SK-N-SH (cell line): ENCODE measurements at regions not wholly inside any gene's neighbourhood (a gene's known extent, or its start where the extent isn't known, plus 50 kb on each side); places are given as distances from the start of the nearest gene placed in this dataset.

Experiments used
- CTCF ChIA-PET: fragments of 300-600, 350-600 bp; formaldehyde crosslinking; extraction: SDS; loops from one replicate; lab custom pipeline; 2021; lab: Yijun Ruan, JAX
- POLR2A ChIA-PET: fragments of 350-600 bp; sonication (Branson Sonifier 250); formaldehyde crosslinking; extraction: SDS; loops from one replicate; lab custom pipeline; 2020; ENCODE audit warnings: antibody characterized with exemption, inconsistent platforms; lab: Yijun Ruan, JAX
- DNase-seq: peaks from one replicate; pipeline ENCODE4 v3.0.0; 2012
- H2AFZ ChIP-seq: fragments of 200-600 bp; sonication (generic); 2 replicates; pipeline ENCODE4 v1.8.1; 2016; ENCODE audit warnings: antibody characterized with exemption, mild to moderate bottlenecking, low read depth
- H3F3A ChIP-seq: fragments of 200-600 bp; sonication (generic); replicated peaks from 2 replicates; pipeline ENCODE3; 2016; ENCODE audit warnings: antibody characterized with exemption, mild to moderate bottlenecking; ENCODE audit not compliant: insufficient read depth
- H3K27ac ChIP-seq, 2 experiments: fragments of 200-500 bp in 1 of 2; fragments of 200-600 bp in 1 of 2; sonication (Bioruptor generic) in 1 of 2; sonication (generic), shearing (Covaris generic) in 1 of 2; 2 replicates each; pipeline versions ENCODE4 v1.5.1 to v1.6.1; 2014 to 2016; ENCODE audit warnings: low read depth in 2 of 2, inconsistent platforms in 1 of 2, low read length in 1 of 2, mild to moderate bottlenecking in 1 of 2, mixed read lengths in 1 of 2
- H3K27me3 ChIP-seq: fragments of 200-600 bp; sonication (generic), shearing (Covaris generic); 2 replicates; pipeline ENCODE4 v1.6.1; 2016; ENCODE audit warnings: mixed run types; ENCODE audit not compliant: insufficient read depth
- H3K36me3 ChIP-seq, 2 experiments: fragments of 200-500 bp in 1 of 2; fragments of 200-600 bp in 1 of 2; sonication (Bioruptor generic) in 1 of 2; sonication (generic) in 1 of 2; replicated peaks in 1 of 2; 2 replicates each; pipeline versions ENCODE3 to v1.5.1; 2014 to 2016; ENCODE audit warnings: low read length in 1 of 2, mild to moderate bottlenecking in 1 of 2; ENCODE audit not compliant: insufficient read depth in 2 of 2, control insufficient read depth in 1 of 2
- H3K4me1 ChIP-seq, 2 experiments: fragments of 200-500 bp in 1 of 2; fragments of 200-600 bp in 1 of 2; sonication (Bioruptor generic) in 1 of 2; sonication (generic), shearing (Covaris generic) in 1 of 2; 2 replicates each; pipeline versions ENCODE4 v1.5.1 to v1.6.1; 2014 to 2016; ENCODE audit warnings: low read depth in 1 of 2, low read length in 1 of 2, mixed run types in 1 of 2; ENCODE audit not compliant: insufficient read depth in 2 of 2, control insufficient read depth in 1 of 2
- H3K4me2 ChIP-seq: fragments of 200-600 bp; sonication (generic), shearing (Covaris generic); 2 replicates; pipeline ENCODE4 v1.6.1; 2017; ENCODE audit warnings: mixed run types
- H3K4me3 ChIP-seq, 2 experiments: fragments of 200-500 bp in 1 of 2; fragments of 200-600 bp in 1 of 2; sonication (Bioruptor generic) in 1 of 2; sonication (generic), shearing (Covaris generic) in 1 of 2; 2 replicates each; pipeline versions ENCODE4 v1.5.1 to v1.8.1; 2014 to 2016; ENCODE audit warnings: low read depth in 2 of 2, inconsistent platforms in 1 of 2, low read length in 1 of 2, mild to moderate bottlenecking in 1 of 2, mixed read lengths in 1 of 2, moderate library complexity in 1 of 2
- H3K79me2 ChIP-seq: fragments of 200-600 bp; sonication (generic); 2 replicates; pipeline ENCODE4 v1.8.1; 2017; ENCODE audit warnings: mild to moderate bottlenecking; ENCODE audit not compliant: insufficient read depth
- H3K9ac ChIP-seq: fragments of 200-600 bp; sonication (generic); 2 replicates; pipeline ENCODE4 v1.6.1; 2017; ENCODE audit warnings: mixed run types
- H3K9me2 ChIP-seq: fragments of 200-600 bp; sonication (generic); 2 replicates; pipeline ENCODE4 v1.6.1; 2017; ENCODE audit warnings: mixed run types
- H3K9me3 ChIP-seq: fragments of 200-600 bp; sonication (generic); 2 replicates; pipeline ENCODE4 v1.6.1; 2017; ENCODE audit warnings: mixed run types, mild to moderate bottlenecking, moderate library complexity
- H4K20me1 ChIP-seq: fragments of 200-600 bp; sonication (generic); 2 replicates; pipeline ENCODE4 v1.6.1; 2017; ENCODE audit warnings: mild to moderate bottlenecking, mixed run types; ENCODE audit not compliant: insufficient read depth
- FOXM1 ChIP-seq: IDR thresholded peaks from 2 replicates; pipeline ENCODE4 v1.4.0; 2012; ENCODE audit warnings: low read depth, mild to moderate bottlenecking
- GATA2 ChIP-seq: sonication (generic); formaldehyde crosslinking; IDR thresholded peaks from 2 replicates; pipeline ENCODE4 v1.5.0; 2020; ENCODE audit warnings: mild to moderate bottlenecking, missing genetic modification reagents
- JUND ChIP-seq: IDR thresholded peaks from 2 replicates; pipeline ENCODE4 v1.4.0; 2012
- POLR2AphosphoS5 ChIP-seq: IDR thresholded peaks from 2 replicates; pipeline ENCODE4 v1.6.1; 2012; ENCODE audit warnings: low read depth, low read length
- RXRA ChIP-seq: IDR thresholded peaks from 2 replicates; pipeline ENCODE4 v1.4.0; 2012; ENCODE audit warnings: low read depth, mild to moderate bottlenecking, borderline replicate concordance
- TAF1 ChIP-seq: IDR thresholded peaks from 2 replicates; pipeline ENCODE4 v1.6.1; 2012; ENCODE audit warnings: low read depth, mild to moderate bottlenecking, low read length, moderate library complexity, borderline replicate concordance
- TCF12 ChIP-seq: IDR thresholded peaks from 2 replicates; pipeline ENCODE4 v1.4.0; 2012
- USF2 ChIP-seq: fragments of 150-350 bp; IDR thresholded peaks from 2 replicates; pipeline ENCODE4 v1.6.1; 2017; ENCODE audit warnings: antibody characterized with exemption, low read length, low read depth, borderline replicate concordance
- ZBTB33 ChIP-seq: IDR thresholded peaks from 2 replicates; pipeline ENCODE4 v1.4.0; 2012; ENCODE audit warnings: low read depth, borderline replicate concordance
- WGBS: methylation state at CpG from one replicate; pipeline ENCODE4 v1.1.6; 2017; ENCODE audit warnings: low lambda C conversion rate; 5-methylcytosine and 5-hydroxymethylcytosine counted together
- TF ChIP-seq, protein P1 (sequence below): IDR thresholded peaks from 2 replicates; pipeline ENCODE4 v1.4.0; 2012; ENCODE audit warnings: low read depth, borderline replicate concordance

DNA sequence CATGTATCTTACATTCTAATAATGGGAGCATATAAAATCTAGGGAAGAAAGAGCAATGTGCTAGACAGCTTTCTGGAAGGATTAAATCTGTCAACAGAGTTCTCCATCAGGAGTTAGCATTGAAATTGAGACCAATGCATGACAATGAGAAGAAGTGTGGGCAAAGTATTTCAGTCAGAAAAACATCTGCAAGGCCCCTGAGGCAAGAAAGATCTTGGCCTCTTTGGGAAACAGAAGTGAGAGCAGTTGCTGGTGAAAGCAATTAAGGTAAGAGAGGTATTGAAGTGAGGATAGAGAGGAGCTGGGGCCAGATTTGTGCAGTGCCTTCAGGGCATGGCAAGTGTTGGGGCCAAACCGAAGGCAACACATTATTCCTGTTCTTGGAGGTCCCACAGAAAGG is 999.1 kb downstream of the STPG2 start:
- Histone ChIP-seq H3F3A (no peaks in the 10 kb centered on the region), H3K27ac (no peak overlapping the region), H3K9ac (no peak overlapping the region), H3K4me2 (no peak overlapping the region), H3K36me3 (no peaks in the 10 kb centered on the region), H4K20me1 (no peaks in the 10 kb centered on the region), H3K9me3 (no peaks in the 10 kb centered on the region), H3K79me2 (no peaks in the 10 kb centered on the region), H3K4me3 (no peak overlapping the region), H3K9me2 (no peaks in the 10 kb centered on the region), H3K4me1 (peaks cover 0 to 4% of the 10 kb centered on the region in 2 experiments; a peak in 2 of 4 replicates), H2AFZ (no peak overlapping the region), H3K27me3 (no peaks in the 10 kb centered on the region)
- 20% methylated on average over 1 of the region's 1 CpG for WGBS
- TF ChIP-seq TAF1: no peak
- TF ChIP-seq, protein P1, sequence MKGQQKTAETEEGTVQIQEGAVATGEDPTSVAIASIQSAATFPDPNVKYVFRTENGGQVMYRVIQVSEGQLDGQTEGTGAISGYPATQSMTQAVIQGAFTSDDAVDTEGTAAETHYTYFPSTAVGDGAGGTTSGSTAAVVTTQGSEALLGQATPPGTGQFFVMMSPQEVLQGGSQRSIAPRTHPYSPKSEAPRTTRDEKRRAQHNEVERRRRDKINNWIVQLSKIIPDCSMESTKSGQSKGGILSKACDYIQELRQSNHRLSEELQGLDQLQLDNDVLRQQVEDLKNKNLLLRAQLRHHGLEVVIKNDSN: no peak
- no peak for TF ChIP-seq TCF12
- no peak for TF ChIP-seq FOXM1
- TF ChIP-seq POLR2AphosphoS5: no peak
- ChIA-PET CTCF (interaction anchor here (2.8 kb wide), 1 partner anchor 10 kb away, joined by 16 read pairs; no protein-coding TSS in a partner anchor), POLR2A (no interaction called here)
- no peak for DNase-seq

DNA sequence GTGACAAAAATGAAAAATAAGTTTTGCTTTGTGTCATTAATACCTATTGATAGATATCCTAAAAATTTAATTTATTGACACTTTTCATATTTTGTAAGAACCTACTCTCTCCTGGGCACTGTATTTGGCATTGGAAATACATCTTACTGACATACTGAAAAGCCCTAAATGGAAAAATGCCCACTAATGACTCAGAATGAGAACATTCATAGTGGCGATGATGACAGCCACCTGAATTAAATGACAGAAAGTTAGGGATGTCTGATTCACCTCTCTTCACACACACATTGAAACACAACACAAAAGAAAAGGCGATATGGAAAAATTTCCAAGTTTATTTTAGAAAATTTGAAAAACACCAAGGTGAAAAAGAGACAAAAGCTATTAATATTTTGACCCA is 992.3 kb downstream of the STPG2 start:
- Histone ChIP-seq H3K4me3 (no peak overlapping the region), H3K79me2 (no peaks in the 10 kb centered on the region), H3K9me2 (no peaks in the 10 kb centered on the region), H3K9me3 (no peaks in the 10 kb centered on the region), H3K27me3 (no peaks in the 10 kb centered on the region), H2AFZ (no peak overlapping the region), H3K4me2 (no peak overlapping the region), H3K27ac (no peak overlapping the region), H4K20me1 (no peaks in the 10 kb centered on the region), H3K9ac (no peak overlapping the region), H3F3A (no peaks in the 10 kb centered on the region), H3K4me1 (no peaks in the 10 kb centered on the region), H3K36me3 (no peaks in the 10 kb centered on the region)
- 41% methylated on average over 2 of the region's 2 CpGs for WGBS
- DNase-seq: no peak
- ChIA-PET POLR2A (no interaction called here), CTCF (no interaction called here)
- TF ChIP-seq POLR2AphosphoS5 (no peak), JUND (no peak), RXRA (no peak), ZBTB33 (no peak), USF2 (no peak), GATA2 (CRISPR knock-in tag) (no peak)
- TF ChIP-seq, protein P1: no peak
